ENCODE measurements at regions not wholly inside any gene's neighbourhood (a gene's known extent, or its start where the extent isn't known, plus 50 kb on each side); places are given as distances from the start of the nearest gene placed in this dataset.

- no peak overlapping the region for H3K27ac Mint-ChIP-seq
- H3K27ac ChIP-seq (ENCODE audit: low read depth, low read length) = no peak overlapping the region
- H3K9me3 ChIP-seq (ENCODE audit: control insufficient read depth in 1 of 2, low read length in 2 of 2) = no peaks in the 10 kb centered on the region
- H3K36me3 ChIP-seq (ENCODE audit: insufficient read depth, low read length) = no peaks in the 10 kb centered on the region
- no peak for DNase-seq
- no peak overlapping the region for H3K4me3 ChIP-seq (ENCODE audit: low read length in 2 of 2)
- CTCF ChIA-PET (ENCODE audit: partially characterized antibody) = no interaction called here
- POLR2A ChIA-PET (ENCODE audit: partially characterized antibody) = no interaction called here
- H3K27me3 ChIP-seq (ENCODE audit: insufficient read depth, low read length) = no peaks in the 10 kb centered on the region
- H3K4me1 ChIP-seq (ENCODE audit: insufficient read depth, low read length) = no peaks in the 10 kb centered on the region
- H3K36me3 Mint-ChIP-seq = no peaks in the 10 kb centered on the region
- intact Hi-C loops (cut with micrococcal nuclease) = no loop called here
- no peaks in the 10 kb centered on the region for H3K27me3 Mint-ChIP-seq
- H3K4me1 Mint-ChIP-seq = no peaks in the 10 kb centered on the region
- H3K9me3 Mint-ChIP-seq = peaks cover 0 to 13% (median 4%) of the 10 kb centered on the region in 8 donors
- no peak overlapping the region for H3K4me3 Mint-ChIP-seq
These were observed 74.3 kb upstream of the TENT5A start for GRCh38 chr6:81826784-81827183.

GRCh38 chr6:81822568-81822967, 70.1 kb upstream of the TENT5A start:
- H3K9me3 Mint-ChIP-seq = peaks cover 0 to 9% (median 4%) of the 10 kb centered on the region in 8 donors
- H3K36me3 Mint-ChIP-seq = no peaks in the 10 kb centered on the region
- no peaks in the 10 kb centered on the region for H3K36me3 ChIP-seq (ENCODE audit: insufficient read depth, low read length)
- ChIA-PET CTCF (ENCODE audit: partially characterized antibody) (no interaction called here), POLR2A (ENCODE audit: partially characterized antibody) (no interaction called here)
- H3K27ac Mint-ChIP-seq = no peak overlapping the region
- H3K27me3 ChIP-seq (ENCODE audit: insufficient read depth, low read length) = no peaks in the 10 kb centered on the region
- H3K4me3 ChIP-seq (ENCODE audit: low read length in 2 of 2) = no peak overlapping the region
- H3K4me1 ChIP-seq (ENCODE audit: insufficient read depth, low read length) = no peaks in the 10 kb centered on the region
- H3K9me3 ChIP-seq (ENCODE audit: control insufficient read depth in 1 of 2, low read length in 2 of 2) = no peaks in the 10 kb centered on the region
- intact Hi-C loops (cut with micrococcal nuclease) = no loop called here
- no peak overlapping the region for H3K27ac ChIP-seq (ENCODE audit: low read depth, low read length)
- no peak for DNase-seq
- no peak overlapping the region for H3K4me3 Mint-ChIP-seq
- H3K4me1 Mint-ChIP-seq = no peaks in the 10 kb centered on the region
- H3K27me3 Mint-ChIP-seq = peaks cover 0 to 3% of the 10 kb centered on the region in 2 donors

GRCh38 chr6:81821449-81821848, 69.0 kb upstream of the TENT5A start:
- Mint-ChIP-seq H3K27me3 (peaks cover 0 to 3% of the 10 kb centered on the region in 2 donors), H3K4me1 (no peaks in the 10 kb centered on the region), H3K4me3 (no peak overlapping the region), H3K36me3 (no peaks in the 10 kb centered on the region), H3K9me3 (peaks cover 0 to 6% (median 3%) of the 10 kb centered on the region in 8 donors), H3K27ac (no peak overlapping the region)
- ChIA-PET CTCF (ENCODE audit: partially characterized antibody) (no interaction called here), POLR2A (ENCODE audit: partially characterized antibody) (no interaction called here)
- H3K9me3 ChIP-seq (ENCODE audit: control insufficient read depth in 1 of 2, low read length in 2 of 2) = no peaks in the 10 kb centered on the region
- H3K36me3 ChIP-seq (ENCODE audit: insufficient read depth, low read length) = no peaks in the 10 kb centered on the region
- intact Hi-C loops (cut with micrococcal nuclease) = no loop called here
- H3K4me1 ChIP-seq (ENCODE audit: insufficient read depth, low read length) = no peaks in the 10 kb centered on the region
- H3K4me3 ChIP-seq (ENCODE audit: low read length in 2 of 2) = no peak overlapping the region
- no peak for DNase-seq
- H3K27ac ChIP-seq (ENCODE audit: low read depth, low read length) = no peak overlapping the region
- no peaks in the 10 kb centered on the region for H3K27me3 ChIP-seq (ENCODE audit: insufficient read depth, low read length)

GRCh38 chr6:81820980-81821379, 68.5 kb upstream of the TENT5A start:
- Histone ChIP-seq H3K4me1 (ENCODE audit: insufficient read depth, low read length) (no peaks in the 10 kb centered on the region), H3K9me3 (ENCODE audit: control insufficient read depth in 1 of 2, low read length in 2 of 2) (no peaks in the 10 kb centered on the region), H3K27ac (ENCODE audit: low read depth, low read length) (no peak overlapping the region), H3K4me3 (ENCODE audit: low read length in 2 of 2) (no peak overlapping the region), H3K36me3 (ENCODE audit: insufficient read depth, low read length) (no peaks in the 10 kb centered on the region), H3K27me3 (ENCODE audit: insufficient read depth, low read length) (no peaks in the 10 kb centered on the region)
- Mint-ChIP-seq H3K27ac (no peak overlapping the region), H3K4me1 (no peaks in the 10 kb centered on the region), H3K27me3 (peaks cover 0 to 3% of the 10 kb centered on the region in 2 donors), H3K9me3 (peaks cover 0 to 4% (median 1%) of the 10 kb centered on the region in 8 donors), H3K4me3 (no peak overlapping the region), H3K36me3 (no peaks in the 10 kb centered on the region)
- ChIA-PET CTCF (ENCODE audit: partially characterized antibody) (no interaction called here), POLR2A (ENCODE audit: partially characterized antibody) (no interaction called here)
- intact Hi-C loops (cut with micrococcal nuclease) = no loop called here
- DNase-seq = no peak

- POLR2A ChIA-PET (ENCODE audit: partially characterized antibody) = no interaction called here
- Histone ChIP-seq H3K4me3 (ENCODE audit: low read length in 2 of 2) (no peak overlapping the region), H3K27me3 (ENCODE audit: insufficient read depth, low read length) (no peaks in the 10 kb centered on the region), H3K36me3 (ENCODE audit: insufficient read depth, low read length) (no peaks in the 10 kb centered on the region), H3K9me3 (ENCODE audit: control insufficient read depth in 1 of 2, low read length in 2 of 2) (no peaks in the 10 kb centered on the region), H3K27ac (ENCODE audit: low read depth, low read length) (no peak overlapping the region), H3K4me1 (ENCODE audit: insufficient read depth, low read length) (no peaks in the 10 kb centered on the region)
- no peak overlapping the region for H3K27ac Mint-ChIP-seq
- intact Hi-C loops (cut with micrococcal nuclease) = no loop called here
- no peak for DNase-seq
- no peaks in the 10 kb centered on the region for H3K4me1 Mint-ChIP-seq
- H3K36me3 Mint-ChIP-seq = no peaks in the 10 kb centered on the region
- CTCF ChIA-PET (ENCODE audit: partially characterized antibody) = interaction anchor here (0.7 kb wide), 1 partner anchor 9 kb away, joined by 3 read pairs; no protein-coding TSS in a partner anchor
- H3K27me3 Mint-ChIP-seq = peaks cover 0 to 3% of the 10 kb centered on the region in 2 donors
- H3K4me3 Mint-ChIP-seq = no peak overlapping the region
- peaks cover 0 to 4% (median 1%) of the 10 kb centered on the region in 8 donors for H3K9me3 Mint-ChIP-seq
These were observed 67.9 kb upstream of the TENT5A start for GRCh38 chr6:81820422-81820821.

- Histone ChIP-seq H3K27me3 (ENCODE audit: insufficient read depth, low read length) (no peaks in the 10 kb centered on the region), H3K27ac (ENCODE audit: low read depth, low read length) (no peak overlapping the region), H3K9me3 (ENCODE audit: control insufficient read depth in 1 of 2, low read length in 2 of 2) (no peaks in the 10 kb centered on the region), H3K4me1 (ENCODE audit: insufficient read depth, low read length) (no peaks in the 10 kb centered on the region), H3K4me3 (ENCODE audit: low read length in 2 of 2) (no peak overlapping the region), H3K36me3 (ENCODE audit: insufficient read depth, low read length) (no peaks in the 10 kb centered on the region)
- H3K4me1 Mint-ChIP-seq = no peaks in the 10 kb centered on the region
- no peaks in the 10 kb centered on the region for H3K36me3 Mint-ChIP-seq
- no peak overlapping the region for H3K4me3 Mint-ChIP-seq
- peaks cover 0 to 3% (median 2%) of the 10 kb centered on the region in 8 donors for H3K9me3 Mint-ChIP-seq
- no peak overlapping the region for H3K27ac Mint-ChIP-seq
- ChIA-PET CTCF (ENCODE audit: partially characterized antibody) (interaction anchor here (0.7 kb wide), 1 partner anchor 8 kb away, joined by 3 read pairs; no protein-coding TSS in a partner anchor), POLR2A (ENCODE audit: partially characterized antibody) (no interaction called here)
- H3K27me3 Mint-ChIP-seq = peaks cover 0 to 4% of the 10 kb centered on the region in 2 donors
- intact Hi-C loops (cut with micrococcal nuclease) = no loop called here
- no peak for DNase-seq
These were observed 67.3 kb upstream of the TENT5A start for GRCh38 chr6:81819767-81820166.

GRCh38 chr6:81818901-81819361, 66.5 kb upstream of the TENT5A start:
- no peaks in the 10 kb centered on the region for H3K36me3 Mint-ChIP-seq
- no peaks in the 10 kb centered on the region for H3K4me1 Mint-ChIP-seq
- H3K9me3 ChIP-seq (ENCODE audit: control insufficient read depth in 1 of 2, low read length in 2 of 2) = no peaks in the 10 kb centered on the region
- peaks cover 0 to 3% (median 2%) of the 10 kb centered on the region in 8 donors for H3K9me3 Mint-ChIP-seq
- no peak overlapping the region for H3K27ac ChIP-seq (ENCODE audit: low read depth, low read length)
- CTCF ChIA-PET (ENCODE audit: partially characterized antibody) = interaction anchor here (0.9 kb wide), 1 partner anchor 9 kb away, joined by 3 read pairs; no protein-coding TSS in a partner anchor
- no peak for DNase-seq
- no peak overlapping the region for H3K4me3 Mint-ChIP-seq
- peaks cover 0 to 4% of the 10 kb centered on the region in 2 donors for H3K27me3 Mint-ChIP-seq
- H3K27ac Mint-ChIP-seq = no peak overlapping the region
- H3K36me3 ChIP-seq (ENCODE audit: insufficient read depth, low read length) = no peaks in the 10 kb centered on the region
- POLR2A ChIA-PET (ENCODE audit: partially characterized antibody) = no interaction called here
- no peaks in the 10 kb centered on the region for H3K27me3 ChIP-seq (ENCODE audit: insufficient read depth, low read length)
- intact Hi-C loops (cut with micrococcal nuclease) = no loop called here
- H3K4me1 ChIP-seq (ENCODE audit: insufficient read depth, low read length) = no peaks in the 10 kb centered on the region
- no peak overlapping the region for H3K4me3 ChIP-seq (ENCODE audit: low read length in 2 of 2)

- peaks cover 4 to 7% of the 10 kb centered on the region in 2 donors for H3K27me3 Mint-ChIP-seq
- Histone ChIP-seq H3K27ac (ENCODE audit: low read depth, low read length) (no peak overlapping the region), H3K36me3 (ENCODE audit: insufficient read depth, low read length) (no peaks in the 10 kb centered on the region), H3K27me3 (ENCODE audit: insufficient read depth, low read length) (no peaks in the 10 kb centered on the region), H3K4me3 (ENCODE audit: low read length in 2 of 2) (no peak overlapping the region), H3K9me3 (ENCODE audit: control insufficient read depth in 1 of 2, low read length in 2 of 2) (no peaks in the 10 kb centered on the region), H3K4me1 (ENCODE audit: insufficient read depth, low read length) (no peaks in the 10 kb centered on the region)
- no peak for DNase-seq
- H3K36me3 Mint-ChIP-seq = no peaks in the 10 kb centered on the region
- peaks cover 0 to 4% (median under 1%) of the 10 kb centered on the region in 4 donors for H3K4me1 Mint-ChIP-seq
- no peak overlapping the region for H3K27ac Mint-ChIP-seq
- no peak overlapping the region for H3K4me3 Mint-ChIP-seq
- H3K9me3 Mint-ChIP-seq = peaks cover 0 to 3% (median 0%) of the 10 kb centered on the region in 8 donors
- ChIA-PET CTCF (ENCODE audit: partially characterized antibody) (no interaction called here), POLR2A (ENCODE audit: partially characterized antibody) (no interaction called here)
- intact Hi-C loops (cut with micrococcal nuclease) = no loop called here
These were observed 63.9 kb upstream of the TENT5A start for GRCh38 chr6:81816380-81816779.

Measured in CD4-positive, alpha-beta memory T cell (primary cell).